GM12878 (cell line): ENCODE measurements at regions not wholly inside any gene's neighbourhood (a gene's known extent, or its start where the extent isn't known, plus 50 kb on each side); places are given as distances from the start of the nearest gene placed in this dataset.

Source experiments
- ATAC-seq: fragments of 200-7000 bp; cut with Tn5 transposase; 3 replicates; pipeline ENCODE4 v1.9.1; 2020; ENCODE audit warnings: mild to moderate bottlenecking, moderate library complexity
- BruUV-seq: library from RNA; stranded (reverse); fragments of 400-500 nt; replicated peaks from 2 replicates; lab custom pipeline; 2021; lab: Mats Ljungman, UMichigan
- CTCF ChIA-PET: fragments of 300-600 bp; sonication (Branson Sonifier 250); formaldehyde crosslinking; extraction: SDS; loops from one replicate; lab custom pipeline; 2021; ENCODE audit warnings: inconsistent platforms; lab: Yijun Ruan, JAX
- POLR2A ChIA-PET: fragments of 350-600 bp; formaldehyde crosslinking; extraction: SDS; loops from one replicate; lab custom pipeline; 2021; ENCODE audit warnings: inconsistent platforms; lab: Charles Lee
- RAD21 ChIA-PET: fragments of 300-600 bp; sonication (Branson Sonifier 250); formaldehyde crosslinking; loops from one replicate; lab custom pipeline; 2023; ENCODE audit warnings: antibody characterized with exemption; ENCODE audit not compliant: unreplicated experiment; lab: Charles Lee
- SMC1A ChIA-PET: fragments of 300-600 bp; sonication (Branson Sonifier 250); formaldehyde crosslinking; loops from one replicate; lab custom pipeline; 2023; ENCODE audit not compliant: unreplicated experiment, uncharacterized antibody; lab: Charles Lee
- DNase-seq: peaks from one replicate; pipeline ENCODE4 v3.0.0-alpha.2; 2011; ENCODE audit warnings: low read depth, low spot score
- FAIRE-seq: peaks from 3 replicates; lab custom pipeline; 2011; peaks lifted over from hg19 to GRCh38; lab: Jason Lieb, UNC
- H2AFZ ChIP-seq: 2 replicates; pipeline ENCODE4 v1.6.0; 2011; ENCODE audit warnings: low read depth, low read length, control low read depth; ENCODE audit not compliant: control insufficient read depth
- H3K27ac ChIP-seq: 2 replicates; pipeline ENCODE4 v1.5.1; 2011; ENCODE audit warnings: control low read depth; ENCODE audit not compliant: control insufficient read depth, insufficient read depth
- H3K27me3 ChIP-seq, 2 experiments: replicated peaks in 1 of 2; 2 replicates each; pipeline versions ENCODE4 v1.6.0 to v1.6.1; 2011; ENCODE audit warnings: low read length in 1 of 2; ENCODE audit not compliant: control insufficient read depth in 2 of 2, insufficient read depth in 2 of 2
- H3K36me3 ChIP-seq, 2 experiments: 2 replicates each; pipeline ENCODE4 v1.5.1; 2011; ENCODE audit warnings: low read length in 1 of 2; ENCODE audit not compliant: control insufficient read depth in 2 of 2, insufficient read depth in 2 of 2
- H3K4me1 ChIP-seq: 2 replicates; pipeline ENCODE4 v1.6.1; 2011; ENCODE audit warnings: mild to moderate bottlenecking, low read length, moderate library complexity, mixed read lengths; ENCODE audit not compliant: control insufficient read depth, insufficient read depth
- H3K4me2 ChIP-seq: 2 replicates; pipeline ENCODE4 v1.6.0; 2011; ENCODE audit warnings: control low read depth; ENCODE audit not compliant: control insufficient read depth, insufficient read depth
- H3K4me3 ChIP-seq: fragments of 200-600 bp; sonication (generic); 2 replicates; pipeline ENCODE4 v1.5.1; 2016
- H3K79me2 ChIP-seq: 2 replicates; pipeline ENCODE4 v1.6.0; 2011; ENCODE audit warnings: low read length; ENCODE audit not compliant: control insufficient read depth, insufficient read depth
- H3K9ac ChIP-seq: 2 replicates; pipeline ENCODE4 v1.8.0; 2011; ENCODE audit warnings: low read length, control low read depth, mixed read lengths; ENCODE audit not compliant: control insufficient read depth, insufficient read depth
- H3K9me3 ChIP-seq: replicated peaks from 3 replicates; pipeline ENCODE4 v1.5.1; 2011; ENCODE audit warnings: mild to moderate bottlenecking, low read length; ENCODE audit not compliant: control insufficient read depth, insufficient read depth
- H4K20me1 ChIP-seq: 2 replicates; pipeline ENCODE4 v1.6.0; 2011; ENCODE audit not compliant: control insufficient read depth, insufficient read depth
- ATF2 ChIP-seq: IDR thresholded peaks from 2 replicates; pipeline ENCODE4 v1.6.1; 2012; ENCODE audit warnings: low read length, inconsistent platforms
- ATF7 ChIP-seq: fragments of 450-650 bp; IDR thresholded peaks from 2 replicates; pipeline ENCODE4 v1.6.1; 2016; ENCODE audit warnings: low read depth, mild to moderate bottlenecking
- CEBPB ChIP-seq, 2 experiments: fragments of 150-350 bp in 1 of 2; IDR thresholded peaks; 2 replicates each; pipeline ENCODE4 v1.6.1; 2012 to 2014; ENCODE audit warnings: low read depth in 2 of 2, low read length in 2 of 2, borderline replicate concordance in 1 of 2, inconsistent platforms in 1 of 2
- EGR1 ChIP-seq, 2 experiments: IDR thresholded peaks; 1 replicate in 1 of 2; 2 replicates in 1 of 2; pipeline ENCODE4 v1.6.1; 2011 to 2012; ENCODE audit warnings: low read depth in 2 of 2, low read length in 2 of 2, borderline replicate concordance in 1 of 2, mild to moderate bottlenecking in 1 of 2, moderate library complexity in 1 of 2
- EP300 ChIP-seq, 2 experiments: fragments of 150-350 bp in 1 of 2; IDR thresholded peaks; 2 replicates each; pipeline ENCODE4 v1.6.1; 2011 to 2012; ENCODE audit warnings: low read depth in 2 of 2, low read length in 2 of 2, borderline replicate concordance in 1 of 2, improper control_type of control experiment in 1 of 2, inconsistent platforms in 1 of 2; ENCODE audit not compliant: control insufficient read depth in 1 of 2
- FOXM1 ChIP-seq: IDR thresholded peaks from 2 replicates; pipeline ENCODE4 v1.6.1; 2012; ENCODE audit warnings: low read depth, mild to moderate bottlenecking, inconsistent platforms, low read length, moderate library complexity
- KLF5 ChIP-seq: fragments of 450-650 bp; IDR thresholded peaks from 2 replicates; pipeline ENCODE4 v1.6.1; 2014; ENCODE audit warnings: mild to moderate bottlenecking; ENCODE audit not compliant: partially characterized antibody
- SUPT20H ChIP-seq: IDR thresholded peaks from 2 replicates; pipeline ENCODE4 v1.6.1; 2011; ENCODE audit warnings: low read depth, mild to moderate bottlenecking, low read length, moderate library complexity, borderline replicate concordance; ENCODE audit not compliant: control insufficient read depth
- TCF12 ChIP-seq: IDR thresholded peaks from 2 replicates; pipeline ENCODE4 v1.6.1; 2011; ENCODE audit warnings: low read depth, mild to moderate bottlenecking, low read length
- USF1 ChIP-seq: IDR thresholded peaks from 2 replicates; pipeline ENCODE4 v1.6.1; 2011; ENCODE audit warnings: borderline replicate concordance, low read depth, mild to moderate bottlenecking, moderate library complexity, mixed read lengths, low read length; ENCODE audit not compliant: insufficient read depth; ENCODE audit errors: extremely low read length
- YY1 ChIP-seq: IDR thresholded peaks from 2 replicates; pipeline ENCODE4 v1.6.1; 2011; ENCODE audit warnings: low read depth, mild to moderate bottlenecking, low read length
- ZNF622 ChIP-seq: fragments of 450-650 bp; IDR thresholded peaks from 2 replicates; pipeline ENCODE4 v1.6.1; 2017; ENCODE audit warnings: mild to moderate bottlenecking, inconsistent platforms
- WGBS: methylation state at CpG from one replicate; pipeline ENCODE4 v1.1.6; 2016; ENCODE audit warnings: low lambda C conversion rate; ENCODE audit not compliant: insufficient replicate concordance, insufficient coverage; ENCODE audit errors: missing lambda C conversion rate; 5-methylcytosine and 5-hydroxymethylcytosine counted together
- in situ Hi-C: fragments of 300-500 bp; cut with MboI; formaldehyde crosslinking; loops from 9 replicates; pipeline ENCODE4 v1.14.3; 2018; ENCODE audit warnings: mixed read lengths
- intact Hi-C: fragments of 100-400 bp; cut with micrococcal nuclease; formaldehyde crosslinking; loops from one replicate; pipeline ENCODE4 v1.14.2; 2022; ENCODE audit not compliant: unreplicated experiment
- TF ChIP-seq, protein P1 (sequence below): IDR thresholded peaks from 2 replicates; pipeline ENCODE4 v1.6.1; 2011; ENCODE audit warnings: low read depth, low read length, improper control_type of control experiment, borderline replicate concordance
- TF ChIP-seq, protein P2 (sequence below): fragments of 450-650 bp; IDR thresholded peaks from 2 replicates; pipeline ENCODE4 v1.6.1; 2018; ENCODE audit warnings: borderline replicate concordance, mild to moderate bottlenecking; ENCODE audit not compliant: partially characterized antibody

GRCh38 chr16:85309656-85310587 lies 197.7 kb upstream of the CIBAR2 start:
- RAD21 ChIA-PET, result interaction anchor here (2.3 kb wide), 1 partner anchor 195 kb away, joined by 7 read pairs; no protein-coding TSS in a partner anchor
- SMC1A ChIA-PET, result no interaction called here
- POLR2A ChIA-PET, result no interaction called here
- peak; percentile 64 for ATAC-seq
- no peaks in the 10 kb centered on the region for H3K36me3 ChIP-seq
- no peak for DNase-seq
- intact Hi-C loops, result loop anchor here (10.0 kb wide), 1 partner anchor 115 kb away; no protein-coding TSS in a partner anchor
- H3K4me3 ChIP-seq, result peak overlapping the region; percentile 45; the same call in 1 of the 2 replicates
- no TSS peak for BruUV-seq
- H3K4me2 ChIP-seq, result peak overlapping the region; percentile 11; the same call in 1 of the 2 replicates
- peaks cover 22% of the 10 kb centered on the region for H3K4me1 ChIP-seq
- H4K20me1 ChIP-seq, result no peaks in the 10 kb centered on the region
- in situ Hi-C loops, result no loop called here
- H3K79me2 ChIP-seq, result no peaks in the 10 kb centered on the region
- peaks cover 0 to 2% of the 10 kb centered on the region in 2 experiments; a peak in 1 of 4 replicates for H3K27me3 ChIP-seq
- FAIRE-seq, result no peak
- 12% methylated on average over 33 of the region's 37 CpGs for WGBS
- H3K9ac ChIP-seq, result no peak overlapping the region
- H3K27ac ChIP-seq, result no peak overlapping the region
- H3K9me3 ChIP-seq, result no peaks in the 10 kb centered on the region
- H2AFZ ChIP-seq, result peak overlapping the region; percentile 25
- CTCF ChIA-PET, result interaction anchor here (2.0 to 2.6 kb wide), 3 partner anchors 12 to 195 kb away, joined by 6 to 16 read pairs (median 9); no protein-coding TSS in a partner anchor
- TF ChIP-seq FOXM1 (no peak), SUPT20H (no peak), ATF7 (no peak), KLF5 (no peak), ZNF622 (no peak), CEBPB (IDR thresholded peaks at IDR 0.05; ENCODE audit: borderline replicate concordance in 1 of 2, low read depth in 2 of 2, low read length in 2 of 2) (no peak), ATF2 (no peak), EGR1 (IDR thresholded peaks at IDR 0.05; ENCODE audit: borderline replicate concordance in 1 of 2, low read depth in 2 of 2, low read length in 2 of 2) (no peak), TCF12 (peak; percentile 77; the same call in 1 of the 2 replicates), USF1 (peak; percentile 8), EP300 (IDR thresholded peaks at IDR 0.05; ENCODE audit: borderline replicate concordance in 1 of 2, control insufficient read depth in 1 of 2, low read depth in 2 of 2, low read length in 2 of 2) (peak in 1 of 2 experiments; percentile 12; a peak in 1 of 4 replicates), YY1 (no peak)
- TF ChIP-seq, protein P1, sequence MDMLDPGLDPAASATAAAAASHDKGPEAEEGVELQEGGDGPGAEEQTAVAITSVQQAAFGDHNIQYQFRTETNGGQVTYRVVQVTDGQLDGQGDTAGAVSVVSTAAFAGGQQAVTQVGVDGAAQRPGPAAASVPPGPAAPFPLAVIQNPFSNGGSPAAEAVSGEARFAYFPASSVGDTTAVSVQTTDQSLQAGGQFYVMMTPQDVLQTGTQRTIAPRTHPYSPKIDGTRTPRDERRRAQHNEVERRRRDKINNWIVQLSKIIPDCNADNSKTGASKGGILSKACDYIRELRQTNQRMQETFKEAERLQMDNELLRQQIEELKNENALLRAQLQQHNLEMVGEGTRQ, result no peak
- TF ChIP-seq, protein P2, sequence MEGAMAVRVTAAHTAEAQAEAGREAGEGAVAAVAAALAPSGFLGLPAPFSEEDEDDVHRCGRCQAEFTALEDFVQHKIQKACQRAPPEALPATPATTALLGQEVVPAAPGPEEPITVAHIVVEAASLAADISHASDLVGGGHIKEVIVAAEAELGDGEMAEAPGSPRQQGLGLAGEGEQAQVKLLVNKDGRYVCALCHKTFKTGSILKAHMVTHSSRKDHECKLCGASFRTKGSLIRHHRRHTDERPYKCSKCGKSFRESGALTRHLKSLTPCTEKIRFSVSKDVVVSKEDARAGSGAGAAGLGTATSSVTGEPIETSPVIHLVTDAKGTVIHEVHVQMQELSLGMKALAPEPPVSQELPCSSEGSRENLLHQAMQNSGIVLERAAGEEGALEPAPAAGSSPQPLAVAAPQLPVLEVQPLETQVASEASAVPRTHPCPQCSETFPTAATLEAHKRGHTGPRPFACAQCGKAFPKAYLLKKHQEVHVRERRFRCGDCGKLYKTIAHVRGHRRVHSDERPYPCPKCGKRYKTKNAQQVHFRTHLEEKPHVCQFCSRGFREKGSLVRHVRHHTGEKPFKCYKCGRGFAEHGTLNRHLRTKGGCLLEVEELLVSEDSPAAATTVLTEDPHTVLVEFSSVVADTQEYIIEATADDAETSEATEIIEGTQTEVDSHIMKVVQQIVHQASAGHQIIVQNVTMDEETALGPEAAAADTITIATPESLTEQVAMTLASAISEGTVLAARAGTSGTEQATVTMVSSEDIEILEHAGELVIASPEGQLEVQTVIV, result no peak
